A673 (cell line): ENCODE measurements at regions not wholly inside any gene's neighbourhood (a gene's known extent, or its start where the extent isn't known, plus 50 kb on each side); places are given as distances from the start of the nearest gene placed in this dataset.
A peak's percentile ranks its signal among the peaks of the same experiment; 100 is the strongest.

Experiments used
- BruUV-seq: library from RNA; stranded (reverse); fragments of 400-500 nt; replicated peaks from 2 replicates; lab custom pipeline; 2021; lab: Mats Ljungman, UMichigan
- CTCF ChIA-PET: fragments of 300-600 bp; sonication (Branson Sonifier 250); formaldehyde crosslinking; loops from one replicate; lab custom pipeline; 2022; ENCODE audit warnings: antibody characterized with exemption; lab: Charles Lee
- POLR2A ChIA-PET: fragments of 300-600 bp; sonication (Branson Sonifier 250); formaldehyde crosslinking; loops from one replicate; lab custom pipeline; 2022; ENCODE audit warnings: antibody characterized with exemption; ENCODE audit not compliant: low non-redundant PET; lab: Charles Lee
- DNase-seq: peaks from one replicate; pipeline ENCODE4 v3.0.0-alpha.2; 2015; ENCODE audit warnings: low spot score
- H3K27ac ChIP-seq: fragments of 200-600 bp; sonication (generic); 2 replicates; pipeline ENCODE4 v1.5.1; 2016; ENCODE audit warnings: mixed run types, low read depth, mild to moderate bottlenecking, mixed read lengths, antibody characterized with exemption, low read length; ENCODE audit not compliant: poor library complexity, severe bottlenecking
- H3K27me3 ChIP-seq: fragments of 200-600 bp; sonication (generic); replicated peaks from 2 replicates; pipeline ENCODE4 v1.6.1; 2017; ENCODE audit warnings: mixed run types, low read depth, mild to moderate bottlenecking, mixed read lengths, antibody characterized with exemption, low read length; ENCODE audit not compliant: insufficient read depth, poor library complexity
- H3K36me3 ChIP-seq: fragments of 200-600 bp; sonication (generic); 2 replicates; pipeline ENCODE4 v1.6.1; 2016; ENCODE audit warnings: mixed run types, mild to moderate bottlenecking, mixed read lengths, antibody characterized with exemption, low read length; ENCODE audit not compliant: insufficient read depth, poor library complexity, severe bottlenecking
- H3K4me1 ChIP-seq: fragments of 200-600 bp; sonication (generic); 2 replicates; pipeline ENCODE4 v1.6.1; 2017; ENCODE audit warnings: mixed run types, mild to moderate bottlenecking, mixed read lengths, antibody characterized with exemption, low read length; ENCODE audit not compliant: insufficient read depth, poor library complexity, severe bottlenecking
- H3K4me3 ChIP-seq: fragments of 200-600 bp; sonication (generic); 2 replicates; pipeline ENCODE4 v1.5.1; 2016; ENCODE audit warnings: low read depth, mixed run types, mild to moderate bottlenecking, mixed read lengths, low read length; ENCODE audit not compliant: poor library complexity, severe bottlenecking
- H3K9me3 ChIP-seq: fragments of 200-600 bp; sonication (generic); 2 replicates; pipeline ENCODE4 v1.6.1; 2016; ENCODE audit warnings: mixed run types, low read depth, mild to moderate bottlenecking, mixed read lengths, antibody characterized with exemption, low read length; ENCODE audit not compliant: poor library complexity, severe bottlenecking
- EZH2 ChIP-seq: fragments of 200-600 bp; sonication (generic); IDR thresholded peaks from 2 replicates; pipeline ENCODE4 v1.6.1; 2017; ENCODE audit warnings: borderline replicate concordance, low read depth, mild to moderate bottlenecking, mixed read lengths, antibody characterized with exemption, low read length; ENCODE audit not compliant: poor library complexity, severe bottlenecking
- intact Hi-C: fragments of 100-400 bp; cut with micrococcal nuclease; formaldehyde crosslinking; loops from one replicate; pipeline ENCODE4 v1.10.0; 2022; ENCODE audit not compliant: unreplicated experiment
- TF ChIP-seq, protein P1 (sequence below): fragments of 300-800, 200-600 bp; sonication (generic); conservative IDR thresholded peaks from 2 replicates; pipeline ENCODE4 v1.5.1; 2017; ENCODE audit warnings: low read depth, mild to moderate bottlenecking, antibody characterized with exemption, low read length, moderate library complexity, mixed read lengths

DNA sequence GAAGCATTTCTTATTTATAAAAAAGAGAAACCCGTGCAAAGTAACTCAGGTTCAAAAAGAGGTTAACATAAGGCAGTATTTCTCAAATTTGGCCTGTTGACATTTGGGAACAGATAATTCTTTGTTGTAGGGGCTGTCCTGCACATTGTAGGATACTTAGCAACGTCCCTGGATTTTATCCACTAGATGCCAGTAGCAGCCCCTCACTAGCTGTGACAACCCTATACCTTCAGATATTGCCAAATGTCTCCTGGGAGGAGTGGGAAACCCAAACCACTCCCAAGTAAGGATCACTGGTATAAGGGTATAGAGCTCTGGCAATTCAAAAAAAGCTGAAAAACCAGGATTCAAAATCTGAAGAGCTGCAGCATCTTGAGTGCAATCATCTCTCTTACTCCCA, 202.3 kb upstream of the PRKCQ start:
- H3K4me1 ChIP-seq, result peaks cover 19% of the 10 kb centered on the region
- CTCF ChIA-PET, result no interaction called here
- intact Hi-C loops, result loop anchor here (5.0 to 10.0 kb wide), 3 partner anchors 60 to 632 kb away; partner anchors contain the start of gene SFMBT2
- no peak for TF ChIP-seq EZH2
- TF ChIP-seq, protein P1, sequence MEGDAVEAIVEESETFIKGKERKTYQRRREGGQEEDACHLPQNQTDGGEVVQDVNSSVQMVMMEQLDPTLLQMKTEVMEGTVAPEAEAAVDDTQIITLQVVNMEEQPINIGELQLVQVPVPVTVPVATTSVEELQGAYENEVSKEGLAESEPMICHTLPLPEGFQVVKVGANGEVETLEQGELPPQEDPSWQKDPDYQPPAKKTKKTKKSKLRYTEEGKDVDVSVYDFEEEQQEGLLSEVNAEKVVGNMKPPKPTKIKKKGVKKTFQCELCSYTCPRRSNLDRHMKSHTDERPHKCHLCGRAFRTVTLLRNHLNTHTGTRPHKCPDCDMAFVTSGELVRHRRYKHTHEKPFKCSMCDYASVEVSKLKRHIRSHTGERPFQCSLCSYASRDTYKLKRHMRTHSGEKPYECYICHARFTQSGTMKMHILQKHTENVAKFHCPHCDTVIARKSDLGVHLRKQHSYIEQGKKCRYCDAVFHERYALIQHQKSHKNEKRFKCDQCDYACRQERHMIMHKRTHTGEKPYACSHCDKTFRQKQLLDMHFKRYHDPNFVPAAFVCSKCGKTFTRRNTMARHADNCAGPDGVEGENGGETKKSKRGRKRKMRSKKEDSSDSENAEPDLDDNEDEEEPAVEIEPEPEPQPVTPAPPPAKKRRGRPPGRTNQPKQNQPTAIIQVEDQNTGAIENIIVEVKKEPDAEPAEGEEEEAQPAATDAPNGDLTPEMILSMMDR, result peak; percentile 21; the same call in 1 of the 2 replicates
- DNase-seq, result no peak
- POLR2A ChIA-PET, result no interaction called here
- H3K27ac ChIP-seq, result no peak overlapping the region
- BruUV-seq, result no TSS peak
- no peaks in the 10 kb centered on the region for H3K36me3 ChIP-seq
- H3K4me3 ChIP-seq, result no peak overlapping the region
- H3K27me3 ChIP-seq, result no peaks in the 10 kb centered on the region
- no peaks in the 10 kb centered on the region for H3K9me3 ChIP-seq

DNA sequence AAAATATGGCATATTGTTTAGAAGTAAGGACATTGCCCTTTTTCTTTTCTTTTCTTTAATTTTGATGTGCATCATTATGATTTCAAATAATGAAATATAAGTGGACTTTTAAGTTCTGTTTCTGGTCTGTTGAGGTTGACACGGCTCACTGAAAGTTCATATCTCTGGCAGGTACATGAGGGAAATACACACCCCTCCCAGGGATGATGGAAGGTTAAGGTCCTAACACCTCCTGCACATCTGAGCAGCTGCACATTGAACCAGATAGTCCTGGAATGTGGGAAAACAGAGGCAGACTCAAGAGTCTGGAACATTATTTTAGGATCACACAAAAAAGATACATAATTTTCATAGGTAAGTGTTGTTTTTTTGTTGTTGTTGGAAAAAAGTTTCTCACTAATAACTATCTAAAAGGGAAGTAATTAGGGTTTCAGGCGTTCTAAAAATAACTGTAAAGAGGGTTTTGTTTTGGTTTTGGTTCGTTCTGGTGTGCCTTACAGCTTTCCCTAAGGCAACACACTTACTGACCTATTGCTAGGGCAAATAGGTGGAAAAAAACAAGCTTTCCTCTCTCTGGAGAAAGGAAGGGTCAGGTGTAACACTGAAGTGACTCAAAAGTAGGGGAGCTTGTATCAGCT, 201.2 kb upstream of the PRKCQ start:
- Histone ChIP-seq H3K36me3 (no peaks in the 10 kb centered on the region), H3K9me3 (no peaks in the 10 kb centered on the region), H3K4me3 (no peak overlapping the region), H3K27ac (no peak overlapping the region), H3K4me1 (peaks cover 8% of the 10 kb centered on the region), H3K27me3 (no peaks in the 10 kb centered on the region)
- ChIA-PET CTCF (no interaction called here), POLR2A (no interaction called here)
- intact Hi-C loops, result loop anchor here (5.0 to 10.0 kb wide), 3 partner anchors 59 to 634 kb away; partner anchors contain the start of gene SFMBT2
- no TSS peak for BruUV-seq
- DNase-seq, result no peak
- no peak for TF ChIP-seq EZH2
- TF ChIP-seq, protein P1, result no peak

DNA sequence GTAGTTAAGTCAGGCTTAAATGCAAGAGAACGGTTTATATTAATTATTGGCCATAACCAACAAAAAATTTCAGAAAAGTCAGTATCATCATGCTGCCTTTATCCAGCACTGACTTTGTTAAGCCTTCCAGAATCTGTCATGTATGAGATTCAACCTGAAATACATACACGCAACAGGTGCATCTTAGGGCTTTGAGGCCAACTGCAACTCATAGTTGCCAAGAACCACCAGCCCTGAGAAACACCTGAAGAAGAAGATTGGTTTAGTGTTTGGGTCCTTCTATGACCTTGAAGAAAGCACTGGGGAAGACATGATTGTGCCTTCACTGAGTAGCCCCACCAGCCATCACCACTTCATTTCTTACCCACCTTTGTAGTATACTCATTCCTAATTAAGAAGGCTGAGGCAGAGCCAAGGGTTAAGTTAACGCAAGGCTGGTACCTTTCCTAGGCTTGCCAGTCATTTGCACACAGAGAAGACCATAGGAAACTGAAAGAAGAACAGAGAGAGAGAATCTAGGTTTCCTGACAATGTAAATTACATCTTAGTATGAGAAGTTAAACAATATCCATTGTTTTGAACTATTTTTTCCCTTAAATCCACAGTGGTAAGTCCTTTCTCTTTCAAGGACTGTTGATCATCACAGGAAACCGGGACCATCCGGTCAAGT, 200.1 kb upstream of the PRKCQ start:
- CTCF ChIA-PET, result no interaction called here
- Histone ChIP-seq H3K4me3 (no peak overlapping the region), H3K36me3 (no peaks in the 10 kb centered on the region), H3K27me3 (no peaks in the 10 kb centered on the region), H3K4me1 (no peaks in the 10 kb centered on the region), H3K27ac (no peak overlapping the region), H3K9me3 (no peaks in the 10 kb centered on the region)
- TF ChIP-seq, protein P1, result no peak
- no peak for TF ChIP-seq EZH2
- POLR2A ChIA-PET, result no interaction called here
- DNase-seq, result no peak
- intact Hi-C loops, result loop anchor here (5.0 to 10.0 kb wide), 3 partner anchors 58 to 635 kb away; partner anchors contain the start of gene SFMBT2
- no TSS peak for BruUV-seq
